AG08396 (cell line): ENCODE measurements at regions not wholly inside any gene's neighbourhood (a gene's known extent, or its start where the extent isn't known, plus 50 kb on each side); places are given as distances from the start of the nearest gene placed in this dataset.
"Not testable (repeated sequence)": the region's sequence is repeated elsewhere in the genome, so short reads cannot be mapped to it uniquely, and the experiment has no call there.

Source experiments
- DNase-seq: peaks from one replicate; pipeline ENCODE4 v3.0.0; 2012; ENCODE audit warnings: low spot score, mixed read lengths

DNA sequence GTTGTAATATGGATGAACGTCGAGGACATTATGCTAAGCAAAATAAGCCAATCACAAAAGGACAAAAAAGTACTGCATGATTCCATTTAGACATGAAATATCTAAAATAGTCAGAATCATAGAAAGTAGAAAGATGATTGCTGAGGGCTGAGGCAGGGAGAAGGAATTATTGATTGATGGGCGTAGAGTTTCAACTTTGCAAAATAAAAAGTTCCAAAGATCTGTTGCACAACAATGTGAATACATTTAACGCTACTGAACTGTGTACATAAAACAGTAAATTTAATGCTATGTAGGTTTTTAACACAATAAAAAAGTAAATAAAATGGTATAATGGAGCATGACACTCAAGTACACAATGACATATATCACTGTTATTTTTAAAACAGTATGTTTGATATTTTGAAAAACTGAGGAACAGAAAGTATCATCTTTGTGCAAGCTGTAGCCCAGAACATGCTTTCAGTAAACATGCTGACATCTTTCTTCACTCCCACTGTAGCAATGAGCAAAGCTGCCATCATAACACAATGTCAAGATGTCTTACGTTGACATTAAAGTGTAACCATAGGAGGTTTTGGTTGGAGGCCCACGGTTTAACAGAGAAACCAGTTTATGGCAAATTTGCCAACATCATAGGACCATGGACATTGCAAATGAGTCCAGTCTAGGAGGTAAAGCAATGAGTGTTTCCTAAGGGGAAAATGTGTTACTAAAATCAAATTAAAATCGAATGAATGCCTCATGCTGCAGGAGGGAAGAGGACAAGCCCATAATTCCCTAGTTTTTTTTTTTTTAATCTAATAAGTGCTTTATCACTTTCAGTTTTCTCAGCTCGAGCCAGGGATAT lies 125.8 kb upstream of the SGCD start:
- no peak for DNase-seq

DNA sequence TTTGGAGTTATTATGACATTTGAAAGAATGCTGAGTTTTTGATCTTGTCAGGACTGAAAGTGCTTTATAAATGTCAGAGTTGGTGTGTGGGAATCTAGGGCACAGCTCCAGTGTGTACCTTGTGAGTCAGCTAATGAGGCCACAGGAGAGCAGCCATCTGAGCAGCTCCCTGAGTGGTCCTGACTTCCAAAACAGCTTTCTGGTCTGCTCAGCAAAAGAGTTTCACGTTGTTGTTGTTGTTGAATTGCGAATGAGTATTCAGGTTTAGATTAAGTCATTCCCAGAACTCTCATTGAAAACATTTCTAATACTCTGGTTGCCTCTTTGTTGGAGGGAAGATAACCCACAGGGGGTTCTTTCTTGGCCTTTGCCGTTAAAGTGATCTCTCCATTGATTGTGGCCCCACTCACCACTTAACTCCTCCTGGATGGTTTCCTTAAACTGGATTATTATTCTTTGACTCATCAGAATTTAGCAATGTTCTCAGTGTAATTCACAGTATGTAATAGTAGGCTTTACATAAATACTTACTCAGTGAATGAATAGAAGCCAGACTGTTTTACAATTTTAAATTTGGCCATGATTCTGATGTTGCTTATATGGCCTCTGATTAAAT lies 125.1 kb upstream of the SGCD start:
- DNase-seq, result peak; percentile 27

DNA sequence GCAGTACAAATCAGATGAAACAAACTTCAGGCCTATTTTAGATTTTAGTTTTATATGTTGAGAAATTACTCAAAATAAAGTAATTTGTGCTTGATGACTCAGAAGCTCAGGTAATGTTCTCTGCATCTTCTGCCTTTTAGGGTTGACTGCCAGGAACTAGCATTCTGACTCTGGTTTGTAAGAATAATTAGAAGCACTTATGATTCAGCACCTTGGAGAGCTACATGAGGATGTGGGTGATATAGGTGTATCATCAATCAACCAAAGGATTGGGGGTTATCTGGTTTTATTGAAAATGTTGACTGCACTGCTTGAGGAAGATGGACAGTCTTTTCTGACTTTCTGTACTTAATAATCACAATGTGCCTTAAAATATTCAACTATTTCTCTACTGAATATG lies 118.7 kb upstream of the SGCD start:
- no peak for DNase-seq

DNA sequence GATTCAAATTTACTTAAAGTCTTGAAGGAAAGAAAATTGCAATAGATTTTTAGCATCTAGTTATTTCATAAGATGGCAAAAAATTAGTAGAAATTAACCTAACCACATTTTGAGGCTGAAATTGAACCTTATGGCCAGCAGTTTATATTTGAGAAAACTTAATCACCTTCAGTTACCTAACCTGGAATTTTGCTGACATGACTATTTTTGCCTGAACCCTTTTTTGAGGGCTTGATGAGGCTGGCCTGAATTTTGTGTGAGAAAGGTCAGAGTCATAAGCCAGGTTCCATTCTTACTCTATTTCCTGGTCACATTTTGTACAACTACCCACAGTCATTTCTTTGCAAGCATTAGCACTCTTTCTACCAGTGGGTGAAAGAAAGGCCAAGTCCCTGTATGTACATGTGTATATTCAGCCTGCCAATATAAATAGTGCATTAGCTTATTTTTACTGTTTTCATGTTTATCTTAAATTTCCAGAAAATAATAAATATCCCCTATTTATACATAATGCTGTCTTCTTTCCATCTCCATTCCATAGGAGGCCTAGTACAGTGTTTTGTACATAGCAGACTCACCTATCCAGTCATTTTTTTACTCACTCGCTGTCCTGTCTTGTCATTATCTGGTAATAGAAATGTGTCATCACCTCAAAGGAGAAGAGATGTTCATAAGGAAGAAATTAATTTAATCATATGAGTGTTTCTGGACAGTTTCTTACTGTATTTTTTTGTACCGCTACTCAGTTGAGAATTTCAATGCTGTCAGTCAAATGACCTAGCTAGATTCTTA lies 108.4 kb upstream of the SGCD start:
- no peak for DNase-seq

DNA sequence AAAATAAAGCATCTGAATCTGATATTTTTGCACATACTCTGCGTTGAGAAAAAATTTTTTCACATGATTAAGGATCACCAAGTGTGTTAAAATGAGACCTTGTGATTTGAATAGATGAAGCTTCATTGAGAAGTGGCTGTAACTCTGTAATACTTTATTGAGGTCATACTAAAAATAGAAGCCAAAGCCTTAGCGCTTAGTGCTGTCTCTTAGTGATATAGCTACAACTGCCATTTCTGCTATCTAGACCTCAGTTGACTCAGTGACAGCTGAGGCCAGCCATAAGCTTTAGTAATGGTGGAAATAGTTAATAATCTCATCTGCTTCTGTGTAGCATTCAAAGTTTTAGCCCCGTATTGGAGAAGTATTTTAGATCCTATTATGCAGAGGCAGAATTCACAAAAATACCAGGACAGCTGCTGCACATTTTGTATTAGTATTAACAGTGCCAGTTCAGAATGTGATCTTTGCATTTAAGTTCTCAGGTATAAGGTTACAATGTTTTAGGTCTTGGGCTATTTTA lies 107.4 kb upstream of the SGCD start:
- no peak for DNase-seq

DNA sequence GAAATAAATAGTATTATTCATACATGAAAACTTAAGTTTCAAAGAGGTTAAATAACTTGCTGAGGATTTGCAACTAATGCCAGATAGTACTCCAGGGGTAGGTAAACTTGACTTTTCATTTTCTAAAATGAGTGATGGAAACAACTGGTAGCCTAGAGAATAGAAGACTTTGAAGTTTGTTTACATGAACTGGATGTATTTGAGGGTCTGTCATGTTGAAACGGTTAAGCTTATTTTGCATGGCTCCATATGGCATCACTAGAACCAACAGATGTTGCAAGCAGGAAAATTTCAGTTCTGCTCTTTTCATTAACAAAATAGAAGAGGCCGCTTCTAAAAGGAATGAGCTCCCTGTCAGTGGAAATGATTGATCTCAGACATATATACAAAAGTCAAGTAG lies 105.1 kb upstream of the SGCD start:
- no peak for DNase-seq

DNA sequence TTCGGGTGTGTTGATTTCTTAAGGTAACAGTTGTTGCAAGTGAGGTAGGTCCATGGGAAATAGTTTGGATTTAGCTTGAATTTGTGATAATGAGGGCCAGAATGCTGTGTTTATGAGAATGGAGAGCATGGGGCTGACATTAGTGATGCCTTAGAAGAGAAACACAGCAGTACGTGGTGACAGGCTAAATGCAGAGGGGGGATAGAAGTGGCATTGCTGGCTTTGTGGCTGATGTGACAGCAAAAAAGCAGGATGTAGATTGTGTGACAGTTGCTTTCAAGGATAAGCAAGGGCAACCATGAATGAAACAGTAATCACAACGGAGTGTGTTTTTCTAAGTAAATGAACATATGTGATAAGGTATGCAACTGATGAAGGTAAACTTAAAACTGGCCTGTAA lies 103.4 kb upstream of the SGCD start:
- no peak for DNase-seq

DNA sequence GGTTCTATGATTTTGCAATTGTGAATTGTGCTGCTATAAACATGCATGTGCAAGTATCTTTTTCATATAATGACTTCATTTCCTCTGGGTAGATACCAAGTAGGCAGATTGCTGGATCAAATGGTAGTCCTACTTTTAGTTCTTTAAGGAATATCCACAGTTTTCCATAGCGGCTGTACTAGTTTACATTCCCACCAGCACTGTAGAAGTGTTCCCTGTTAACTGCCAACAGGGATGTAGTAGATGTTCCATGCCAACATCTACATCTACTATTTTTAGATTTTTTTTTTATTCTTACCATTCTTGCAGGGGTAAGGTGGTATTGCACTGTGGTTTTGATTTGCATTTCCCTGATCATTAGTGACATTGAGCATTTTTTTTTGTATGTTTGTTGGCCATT lies 100.5 kb upstream of the SGCD start:
- not testable (repeated sequence) for DNase-seq

DNA sequence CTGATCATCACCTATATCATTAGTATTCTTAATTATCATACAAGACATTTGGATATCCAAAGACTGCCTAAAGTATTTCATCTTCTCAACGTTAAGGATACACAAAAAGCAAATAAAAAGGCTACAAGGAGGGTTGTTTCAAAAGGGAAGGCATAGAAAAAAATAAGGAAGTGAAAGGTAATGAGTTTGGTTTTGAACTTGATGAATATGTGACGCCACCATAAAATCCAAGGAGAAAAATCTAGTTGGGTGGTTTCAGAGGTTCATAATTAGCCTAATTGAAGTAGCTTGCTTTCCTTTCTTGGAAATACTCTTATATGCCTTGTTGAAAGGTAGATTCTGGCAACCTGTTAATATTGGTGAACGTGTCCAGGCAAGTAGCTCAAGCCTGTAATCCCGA lies 96.1 kb upstream of the SGCD start:
- no peak for DNase-seq

DNA sequence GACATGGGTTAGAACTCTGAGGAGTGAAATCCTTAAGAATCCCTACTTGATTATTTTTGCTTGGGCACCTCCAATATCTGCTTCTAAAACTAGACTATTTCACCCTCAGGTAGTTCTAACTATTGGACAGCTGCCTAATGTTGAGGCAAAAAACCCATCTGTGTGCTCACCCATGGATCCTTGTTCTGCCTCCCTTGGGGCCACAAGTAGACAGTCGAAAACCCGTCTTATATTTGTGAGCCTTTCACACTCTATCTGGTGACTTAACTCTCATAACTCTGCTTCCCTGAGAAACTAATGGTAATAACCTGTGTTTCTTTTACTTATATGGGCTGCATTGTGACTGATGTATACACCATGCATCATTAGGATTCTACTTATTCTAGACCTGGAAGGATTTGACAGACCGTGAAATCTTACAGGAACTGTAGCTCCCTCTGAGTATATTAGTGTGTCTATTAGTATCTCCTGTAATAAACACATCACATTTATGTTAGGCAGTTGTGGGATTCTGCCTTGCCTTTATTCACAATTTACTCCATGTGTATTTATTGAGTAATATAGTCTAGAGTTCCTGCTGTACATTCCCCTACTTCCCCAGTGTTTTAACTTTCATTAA lies 94.6 kb upstream of the SGCD start:
- no peak for DNase-seq

DNA sequence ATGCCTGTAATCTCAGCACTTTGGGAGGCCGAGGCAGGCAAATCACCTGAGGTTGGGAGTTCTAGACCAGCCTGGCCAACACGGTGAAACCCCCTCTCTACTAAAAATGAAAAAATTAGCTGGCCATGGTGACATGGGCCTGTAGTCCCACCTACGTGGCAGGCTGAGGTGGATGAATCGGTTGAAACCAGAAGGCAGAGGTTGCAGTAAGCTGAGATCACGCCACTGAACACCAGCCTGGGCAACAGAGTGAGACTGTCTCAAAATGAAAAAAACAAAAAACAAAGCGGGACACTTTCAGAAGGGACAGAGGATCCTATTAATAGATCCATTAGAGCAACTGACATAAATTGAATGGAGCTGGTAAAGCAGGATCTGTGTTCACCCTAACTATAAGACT lies 89.6 kb upstream of the SGCD start:
- DNase-seq, result no peak

DNA sequence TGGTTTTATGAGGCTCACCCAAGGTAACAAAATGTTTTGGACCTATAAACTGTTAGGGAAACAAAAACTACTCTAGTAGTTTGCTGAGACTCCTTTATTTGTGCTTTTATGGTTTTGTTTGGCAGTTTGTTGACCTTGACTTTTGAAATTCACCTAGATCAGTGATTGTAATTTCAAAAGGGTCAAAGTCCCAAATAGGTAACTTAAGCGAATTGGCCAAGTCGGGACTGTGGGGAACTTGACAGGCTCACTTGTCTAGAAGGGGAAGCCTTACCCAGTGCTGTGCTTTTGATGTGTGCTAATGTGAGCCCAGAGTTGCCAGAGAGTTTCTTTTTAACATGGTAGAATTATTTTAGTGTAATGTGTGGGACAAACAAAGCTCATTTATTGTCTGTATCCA lies 87.2 kb upstream of the SGCD start:
- DNase-seq, result no peak

DNA sequence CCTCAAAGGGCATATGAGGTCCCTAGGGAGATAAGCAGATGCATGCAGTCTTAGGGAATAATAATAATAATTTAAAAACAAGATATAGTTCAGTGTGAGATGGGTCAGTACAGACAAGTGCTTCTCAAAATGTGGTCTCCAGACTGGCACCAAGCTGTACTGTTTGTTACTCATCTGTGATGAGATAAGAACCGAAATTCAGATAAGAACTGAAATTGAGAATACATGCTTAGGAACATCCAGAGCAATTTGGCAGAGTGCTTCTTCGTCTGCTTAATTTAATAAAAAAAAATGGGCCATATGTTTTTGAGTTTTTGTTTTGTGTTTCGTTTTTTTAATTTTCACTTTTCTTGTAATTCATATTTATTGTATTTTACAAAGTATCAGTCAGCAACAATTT lies 86.5 kb upstream of the SGCD start:
- no peak for DNase-seq

DNA sequence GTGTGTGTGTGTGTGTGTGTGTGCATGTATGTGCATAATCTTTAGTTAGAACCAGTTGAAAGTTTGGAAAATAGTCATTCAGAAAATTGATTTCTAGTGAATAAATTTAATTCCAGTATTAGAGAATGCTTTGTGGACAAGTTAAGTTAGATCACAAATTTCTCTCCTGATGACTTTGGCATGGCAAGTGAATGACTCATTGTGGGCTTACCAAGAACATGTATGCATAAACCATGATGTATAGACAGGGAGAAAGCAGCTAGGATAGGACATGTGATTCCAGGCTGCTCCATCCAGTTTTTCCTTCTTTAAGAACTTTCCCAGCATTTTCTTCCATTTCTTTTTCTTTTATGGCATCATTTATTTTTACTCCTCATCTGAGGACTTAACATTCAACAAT lies 85.7 kb upstream of the SGCD start:
- no peak for DNase-seq

DNA sequence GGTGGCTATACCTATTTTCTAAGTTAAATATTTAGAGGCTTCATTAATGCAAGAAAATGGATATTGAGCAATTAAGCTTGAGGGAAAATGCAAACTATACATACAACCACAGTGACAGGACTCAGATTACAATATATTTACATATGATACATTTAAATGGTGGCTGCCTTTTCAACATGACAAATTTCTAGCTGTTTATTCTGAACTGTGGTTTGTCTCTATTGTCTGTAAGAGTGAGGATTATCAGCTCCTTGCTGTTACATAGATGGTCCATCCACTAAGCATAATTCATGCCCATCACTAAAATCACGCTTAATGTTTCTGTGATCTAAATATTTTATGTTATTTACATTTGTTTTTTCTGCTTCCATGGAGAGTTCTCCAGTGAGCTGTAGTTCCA lies 81.1 kb upstream of the SGCD start:
- DNase-seq, result no peak

DNA sequence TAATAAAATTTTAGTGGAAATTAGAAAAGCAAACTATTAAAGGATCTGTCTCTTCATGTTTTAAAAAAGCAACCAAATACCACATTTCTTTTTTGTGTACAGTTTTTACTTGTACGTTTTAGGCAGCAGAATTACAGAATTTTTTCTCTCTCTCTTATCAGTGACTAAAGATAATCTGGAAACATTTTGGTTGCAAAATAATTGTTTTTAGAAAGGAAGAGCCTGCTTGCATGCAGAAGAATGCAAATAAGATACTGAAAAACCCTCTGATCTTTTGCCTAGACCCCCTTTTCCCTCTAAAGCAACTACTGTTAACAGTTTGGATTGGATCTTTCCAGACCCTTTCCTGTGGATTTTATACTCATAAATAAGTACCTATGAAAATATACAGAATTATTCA lies 75.9 kb upstream of the SGCD start:
- no peak for DNase-seq

DNA sequence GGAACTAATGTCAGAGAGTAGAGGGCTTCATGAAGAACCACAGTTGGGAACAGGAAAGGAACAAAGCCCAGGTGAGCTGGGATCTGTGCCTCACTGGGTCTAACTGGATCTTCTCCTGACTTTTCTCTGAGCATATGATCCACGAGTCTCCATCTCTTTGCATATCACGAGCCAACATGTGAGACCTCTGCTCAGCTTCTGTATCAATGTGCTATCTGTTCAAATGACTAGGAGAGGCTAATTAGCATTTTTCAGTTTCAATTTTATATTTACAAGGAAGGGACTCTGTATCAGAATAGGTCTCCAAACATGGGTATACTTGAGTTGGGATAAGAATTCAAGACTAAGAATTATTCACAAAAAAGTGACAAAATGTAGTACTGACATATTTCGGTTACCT lies 73.8 kb upstream of the SGCD start:
- DNase-seq, result no peak

DNA sequence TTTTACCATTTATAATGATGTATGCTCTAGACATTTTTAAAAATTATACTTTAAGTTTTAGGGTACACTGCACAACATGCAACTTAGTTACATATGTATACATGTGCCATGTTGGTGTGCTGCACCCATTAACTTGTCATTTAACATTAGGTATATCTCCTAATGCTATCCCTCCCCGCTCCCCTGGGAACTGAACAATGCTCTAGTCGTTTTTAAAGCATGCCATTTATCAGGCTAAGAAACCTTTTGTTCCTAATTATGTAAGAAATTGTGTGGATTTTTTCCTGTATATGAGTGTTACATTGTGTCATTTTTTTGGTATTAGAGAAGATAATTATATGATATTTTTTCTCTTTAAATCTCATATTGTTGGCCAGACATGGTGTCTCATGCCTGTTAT lies 72.8 kb upstream of the SGCD start:
- no peak for DNase-seq

DNA sequence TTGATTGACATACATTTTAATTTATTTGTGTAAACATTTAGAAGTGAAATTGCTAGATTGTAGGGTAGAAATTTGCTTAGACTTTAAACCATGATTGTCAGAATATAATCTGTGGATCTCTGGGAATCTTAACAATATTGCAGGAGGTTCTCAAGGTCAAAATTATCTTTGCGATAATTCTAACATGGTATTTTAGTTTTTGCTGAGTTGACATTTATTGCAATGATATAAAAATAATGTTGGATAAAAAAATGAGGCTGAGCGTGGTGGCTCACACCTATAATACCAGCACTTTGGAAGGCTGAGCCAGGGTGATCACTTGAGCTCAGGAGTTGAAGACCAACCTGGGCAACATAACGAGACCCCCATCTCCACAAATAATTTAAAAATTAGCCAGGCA lies 70.3 kb upstream of the SGCD start:
- no peak for DNase-seq

DNA sequence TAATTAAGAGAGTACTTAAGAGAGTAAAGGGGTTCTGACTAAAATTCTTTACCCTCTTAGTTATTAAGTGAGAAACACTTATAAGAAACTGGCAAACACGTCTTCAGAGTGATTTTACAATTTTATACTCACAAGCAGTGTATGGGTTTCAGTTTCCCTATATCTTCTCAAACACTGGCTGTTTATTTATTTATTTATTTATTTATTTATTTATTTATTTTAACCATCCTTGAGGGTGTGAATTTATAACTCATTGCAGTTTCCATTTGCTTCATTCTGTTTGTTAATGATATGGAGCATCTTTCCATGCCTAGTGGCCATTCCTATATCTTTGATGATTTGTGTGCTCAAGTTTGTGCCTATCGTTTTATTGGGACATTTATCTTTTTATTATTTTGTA lies 68.0 kb upstream of the SGCD start:
- DNase-seq, result no peak

DNA sequence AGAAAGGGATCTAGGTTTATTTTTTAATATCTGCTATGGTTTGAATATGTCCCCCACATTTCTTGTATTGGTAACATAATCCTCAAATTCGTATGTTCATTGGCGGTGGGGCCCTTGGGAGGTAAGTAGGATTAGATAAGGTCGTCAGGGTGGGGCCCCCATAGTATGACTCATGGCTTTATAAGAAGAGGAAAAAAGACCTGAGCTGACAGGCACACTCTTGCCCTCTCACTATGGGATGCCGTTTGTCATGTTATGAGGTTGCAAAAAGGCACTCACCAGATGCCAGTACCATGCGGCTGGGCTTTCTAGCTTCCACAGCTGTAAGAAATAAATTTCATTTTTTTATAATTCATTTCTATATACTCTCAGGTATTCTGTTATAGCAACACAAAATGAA lies 67.3 kb upstream of the SGCD start:
- DNase-seq, result no peak

DNA sequence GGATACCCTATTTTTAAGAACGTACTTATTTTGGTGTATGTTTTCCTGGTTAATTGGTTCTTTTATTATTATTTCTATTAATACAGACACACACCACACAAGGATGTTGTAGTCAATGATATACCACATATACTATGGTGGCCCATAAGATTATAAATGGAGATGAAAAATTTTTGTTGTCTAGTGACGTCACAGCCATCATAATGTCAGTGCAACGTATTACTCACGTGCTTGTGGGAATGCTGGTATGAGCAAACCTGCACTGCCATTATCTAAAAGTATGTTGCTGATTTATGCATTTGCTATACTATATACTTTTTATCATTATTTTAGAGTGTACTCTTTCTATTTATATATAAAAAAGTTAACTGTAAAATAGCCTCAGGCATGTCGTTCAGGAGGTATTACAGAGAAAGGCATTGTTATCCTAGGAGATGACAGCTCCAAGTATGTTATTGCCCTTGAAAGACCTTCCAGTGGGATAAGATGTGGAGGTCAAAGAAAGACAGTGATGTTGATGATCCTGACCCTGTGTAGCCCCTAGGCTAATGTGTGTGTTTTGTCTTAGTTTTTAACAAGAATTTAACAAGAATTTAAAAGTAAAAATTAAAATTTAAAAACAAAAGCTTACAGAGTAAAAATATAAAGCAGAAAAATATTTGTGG lies 65.6 kb upstream of the SGCD start:
- DNase-seq, result no peak
